Pancreas (tissue), 10 donors: ENCODE measurements at regions not wholly inside any gene's neighbourhood (a gene's known extent, or its start where the extent isn't known, plus 50 kb on each side); places are given as distances from the start of the nearest gene placed in this dataset.

ENCODE experiments used
- ATAC-seq, 4 donors: fragments of 200-7000 bp; cut with Tn5 transposase; one replicate each; pipeline versions ENCODE4 v1.8.0 to v1.9.1; 2020; ENCODE audit warnings: mild to moderate bottlenecking in 4 of 4, moderate library complexity in 4 of 4
- DNase-seq, 6 donors: peaks; one replicate each; pipeline ENCODE4 v3.0.0-alpha.2; 2020
- FAIRE-seq: peaks from 2 replicates; lab custom pipeline; 2012; peaks lifted over from hg19 to GRCh38; lab: Jason Lieb, UNC
- H3K27ac ChIP-seq, 4 donors: fragments of 200-600 bp; sonication (generic); 1 replicate in 3 of 4; 2 replicates in 1 of 4; pipeline versions ENCODE4 v1.5.0 to v1.8.0; 2020
- H3K27me3 ChIP-seq, 4 donors: fragments of 200-600 bp; one replicate each; pipeline ENCODE4 v1.8.0; 2021
- H3K36me3 ChIP-seq, 3 donors: fragments of 200-600 bp; sonication (generic) in 1 of 3; one replicate each; pipeline versions ENCODE4 v1.5.0 to v1.8.0; 2020 to 2021
- H3K4me1 ChIP-seq, 3 donors: fragments of 200-600 bp; one replicate each; pipeline ENCODE4 v1.8.0; 2021
- H3K4me3 ChIP-seq, 4 donors: fragments of 200-600 bp; sonication (generic) in 2 of 4; one replicate each; pipeline versions ENCODE4 v1.5.0 to v1.8.0; 2020 to 2021
- H3K9me3 ChIP-seq, 4 donors: fragments of 200-600 bp; one replicate each; pipeline ENCODE4 v1.8.0; 2021
- CTCF ChIP-seq, 4 donors: fragments of 200-600 bp; sonication (generic) in 3 of 4; IDR thresholded peaks; one replicate each; pipeline versions ENCODE4 v1.5.0 to v1.8.0; 2021; ENCODE audit warnings: antibody characterized with exemption in 4 of 4
- WGBS, 2 donors: extraction: QIAGEN DNeasy Blood & Tissue Kit; methylation state at CpG; one replicate each; pipeline ENCODE4 v1.1.7; 2013; 5-methylcytosine and 5-hydroxymethylcytosine counted together
- intact Hi-C, 3 donors: fragments of 100-400 bp; cut with DNase I; formaldehyde crosslinking; loops; one replicate each; pipeline versions ENCODE4 v1.11.1 to v1.14.2; 2022
- donor health status: healthy with polysubstance abuse.
- donor health status: DM: no; HTN: no; CAD: no; lungs with moderate emphysema.
- donor health status: DM: no; HTN: no; CAD: no.
- donor health status: control.
- donor health status: control.
- donor health status: Bipolar disorder and iron deficiency.
- donor health status: DM: yes; HTN: yes; CAD: no.
- donor health status: DM: no; HTN: no; CAD: no.
- donor health status: DM: no; HTN: no; CAD: no.
- donor health status: DM: yes; HTN: yes; CAD: no.

GRCh38 chr17:36842963-36843558 is 94.2 kb upstream of the LHX1 start:
- H3K4me1 ChIP-seq, result no peaks in the 10 kb centered on the region
- no peak for FAIRE-seq
- no peaks in the 10 kb centered on the region for H3K27me3 ChIP-seq
- no peak for ATAC-seq
- no peaks in the 10 kb centered on the region for H3K36me3 ChIP-seq
- intact Hi-C loops, result no loop called here
- WGBS, 2 donors, result 52% methylated on average over 12 of the region's 12 CpGs
- TF ChIP-seq CTCF (IDR thresholded peaks at IDR 0.05), result no peak
- H3K9me3 ChIP-seq, result no peaks in the 10 kb centered on the region
- no peak overlapping the region for H3K27ac ChIP-seq
- DNase-seq, result no peak
- H3K4me3 ChIP-seq, result no peak overlapping the region

GRCh38 chr17:36844013-36844412 is 93.3 kb upstream of the LHX1 start:
- no peak overlapping the region for H3K27ac ChIP-seq
- no peak for TF ChIP-seq CTCF (IDR thresholded peaks at IDR 0.05)
- DNase-seq (no peak), FAIRE-seq (no peak), ATAC-seq (no peak)
- no peaks in the 10 kb centered on the region for H3K9me3 ChIP-seq
- WGBS, 2 donors, result 72 to 88% methylated on average over 2 of the region's 2 CpGs
- H3K4me1 ChIP-seq, result no peaks in the 10 kb centered on the region
- no peaks in the 10 kb centered on the region for H3K36me3 ChIP-seq
- intact Hi-C loops, result no loop called here
- H3K4me3 ChIP-seq, result no peak overlapping the region
- H3K27me3 ChIP-seq, result no peaks in the 10 kb centered on the region

- H3K9me3 ChIP-seq, result no peaks in the 10 kb centered on the region
- no peak overlapping the region for H3K27ac ChIP-seq
- H3K27me3 ChIP-seq, result no peaks in the 10 kb centered on the region
- no peak for FAIRE-seq
- H3K4me1 ChIP-seq, result no peaks in the 10 kb centered on the region
- no peak for TF ChIP-seq CTCF (IDR thresholded peaks at IDR 0.05)
- intact Hi-C loops, result no loop called here
- 52 to 61% methylated on average over 2 of the region's 2 CpGs for WGBS, 2 donors
- H3K4me3 ChIP-seq, result no peak overlapping the region
- no peak for ATAC-seq
- DNase-seq, result no peak
- H3K36me3 ChIP-seq, result no peaks in the 10 kb centered on the region
Observed at GRCh38 chr17:36844601-36845000, 92.7 kb upstream of the LHX1 start.

- Histone ChIP-seq H3K4me1 (no peaks in the 10 kb centered on the region), H3K27ac (no peak overlapping the region), H3K4me3 (no peak overlapping the region), H3K27me3 (no peaks in the 10 kb centered on the region), H3K36me3 (no peaks in the 10 kb centered on the region), H3K9me3 (no peaks in the 10 kb centered on the region)
- 58 to 68% methylated on average over 5 of the region's 5 CpGs for WGBS, 2 donors
- FAIRE-seq, result no peak
- ATAC-seq, result no peak
- TF ChIP-seq CTCF (IDR thresholded peaks at IDR 0.05), result no peak
- no peak for DNase-seq
- intact Hi-C loops, result no loop called here
Observed at GRCh38 chr17:36845916-36846315, 91.4 kb upstream of the LHX1 start.

GRCh38 chr17:36846410-36847292 is 90.6 kb upstream of the LHX1 start:
- Histone ChIP-seq H3K27ac (no peak overlapping the region), H3K9me3 (no peaks in the 10 kb centered on the region), H3K27me3 (no peaks in the 10 kb centered on the region), H3K4me1 (no peaks in the 10 kb centered on the region), H3K4me3 (no peak overlapping the region), H3K36me3 (no peaks in the 10 kb centered on the region)
- intact Hi-C loops, result no loop called here
- TF ChIP-seq CTCF (IDR thresholded peaks at IDR 0.05), result no peak
- ATAC-seq (no peak), FAIRE-seq (no peak), DNase-seq (no peak)
- 66 to 70% methylated on average over 14 of the region's 14 CpGs for WGBS, 2 donors
